ENCODE measurements at regions not wholly inside any gene's neighbourhood (a gene's known extent, or its start where the extent isn't known, plus 50 kb on each side); places are given as distances from the start of the nearest gene placed in this dataset.

DNA sequence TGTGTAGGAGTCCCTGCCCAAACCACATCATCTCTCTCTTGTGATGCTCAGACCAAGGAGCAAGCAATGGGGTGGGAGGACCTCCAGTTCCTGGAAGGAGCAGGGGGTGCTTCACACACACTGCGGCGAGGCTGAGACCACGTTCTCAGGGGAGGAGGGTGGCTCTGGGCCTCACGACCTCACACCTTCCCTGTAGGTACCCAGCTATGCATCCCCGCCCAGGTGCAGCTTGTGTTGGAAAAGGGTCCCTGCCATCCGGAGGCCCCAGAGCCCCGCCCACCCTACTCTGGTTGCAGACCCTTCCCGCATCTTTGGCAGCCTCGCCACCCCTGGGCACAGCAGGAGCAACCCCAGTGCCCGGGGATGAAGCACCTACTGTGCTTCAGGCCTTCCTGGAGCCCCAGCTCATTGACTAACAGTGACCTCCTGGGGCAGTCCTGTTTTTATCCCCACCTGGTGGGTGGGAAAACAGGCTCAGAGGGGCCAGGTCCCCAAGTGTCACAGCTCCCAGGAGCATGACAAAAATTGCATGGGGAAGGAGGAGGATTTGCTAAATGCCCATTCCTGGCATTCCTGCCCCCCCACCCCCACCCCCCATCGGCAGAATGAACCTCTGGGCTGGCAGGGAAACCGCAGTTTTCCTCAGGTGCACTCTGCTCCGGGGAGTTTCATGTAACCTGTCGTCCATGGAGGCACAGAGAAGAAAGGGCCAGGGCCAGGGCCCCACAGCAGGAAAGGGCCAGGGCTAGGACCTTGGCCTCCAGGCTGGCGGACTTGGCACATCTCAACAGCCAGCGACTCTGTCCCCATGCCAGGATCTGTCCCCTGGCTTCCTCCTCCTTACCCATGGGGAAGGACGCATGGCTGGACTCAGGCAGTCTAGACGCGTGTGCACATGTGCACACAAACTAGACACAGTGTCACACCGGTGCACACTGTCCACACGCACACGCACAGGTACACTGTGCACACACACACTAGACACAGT, 81.0 kb downstream of the IGLL1 start:
- no peak for TF ChIP-seq CTCF (IDR thresholded peaks at IDR 0.05)
- no peak for TF ChIP-seq POLR2A (IDR thresholded peaks at IDR 0.05)

All from body of pancreas (tissue), 4 donors.